ENCODE measurements at regions not wholly inside any gene's neighbourhood (a gene's known extent, or its start where the extent isn't known, plus 50 kb on each side); places are given as distances from the start of the nearest gene placed in this dataset.

GRCh38 chr2:21947046-21947445, 823.3 kb downstream of the TDRD15 start:
- TF ChIP-seq POLR2A (IDR thresholded peaks at IDR 0.05; ENCODE audit: low read depth, low read length) (no peak), POLR2AphosphoS5 (IDR thresholded peaks at IDR 0.05; ENCODE audit: low read depth, low read length) (no peak), SPI1 (IDR thresholded peaks at IDR 0.05; ENCODE audit: low read depth, low read length) (no peak), TAF1 (IDR thresholded peaks at IDR 0.05; ENCODE audit: low read depth, low read length) (no peak), POU2F2 (IDR thresholded peaks at IDR 0.05; ENCODE audit: low read depth, low read length) (no peak), PAX5 (IDR thresholded peaks at IDR 0.05; ENCODE audit: insufficient read depth, low read length, severe bottlenecking) (no peak)
